Adrenal gland (tissue), 9 donors: ENCODE measurements at regions not wholly inside any gene's neighbourhood (a gene's known extent, or its start where the extent isn't known, plus 50 kb on each side); places are given as distances from the start of the nearest gene placed in this dataset.

Experiments used
- DNase-seq, 7 donors: peaks; one replicate each; pipeline ENCODE4 v3.0.0-alpha.2; 2019 to 2020
- H3K27ac ChIP-seq, 5 donors: fragments of 200-600 bp; sonication (generic) in 4 of 5; 1 replicate in 3 of 5; 2 replicates in 2 of 5; pipeline versions ENCODE4 v1.5.1 to v1.8.0; 2016 to 2020; ENCODE audit warnings: mild to moderate bottlenecking in 1 of 5
- H3K27me3 ChIP-seq: fragments of 200-600 bp; 2 replicates; pipeline ENCODE4 v1.8.0; 2021
- H3K36me3 ChIP-seq, 2 donors: fragments of 200-600 bp; replicated peaks in 1 of 2; 1 replicate in 1 of 2; 2 replicates in 1 of 2; pipeline versions ENCODE4 v1.5.1 to v1.8.0; 2018 to 2022
- H3K4me1 ChIP-seq, 2 donors: fragments of 200-600 bp; replicated peaks in 1 of 2; 1 replicate in 1 of 2; 2 replicates in 1 of 2; pipeline versions ENCODE4 v1.5.1 to v1.8.0; 2018 to 2021
- H3K4me3 ChIP-seq, 4 donors: fragments of 200-600 bp; sonication (generic) in 3 of 4; one replicate each; pipeline ENCODE4 v1.5.1; 2016 to 2018
- H3K9me3 ChIP-seq, 3 donors: fragments of 200-600 bp; sonication (generic) in 1 of 3; replicated peaks in 1 of 3; 1 replicate in 2 of 3; 2 replicates in 1 of 3; pipeline versions ENCODE4 v1.5.1 to v1.8.0; 2016 to 2021
- POLR2A ChIP-seq, 2 donors: fragments of 450-650 bp; IDR thresholded peaks; one replicate each; pipeline ENCODE4 v1.6.1; 2017; ENCODE audit warnings: antibody characterized with exemption in 2 of 2, mild to moderate bottlenecking in 2 of 2, moderate library complexity in 1 of 2
- WGBS, 4 donors: extraction: QIAGEN DNeasy Blood & Tissue Kit in 2 of 4; methylation state at CpG; one replicate each; pipeline versions ENCODE4 v1.1.5 to v1.1.7; 2013 to 2017; 5-methylcytosine and 5-hydroxymethylcytosine counted together
- intact Hi-C, 2 donors: fragments of 100-400 bp; cut with DNase I; formaldehyde crosslinking; loops; one replicate each; pipeline versions ENCODE4 v1.14.1 to v1.15.0; 2022 to 2023
- TF ChIP-seq, protein P1 (sequence below), 6 experiments: fragments of 450-650 bp in 4 of 6; fragments of 200-600 bp in 2 of 6; sonication (generic) in 1 of 6; IDR thresholded peaks; 1 replicate in 5 of 6; 2 replicates in 1 of 6; pipeline versions ENCODE4 v1.5.1 to v1.8.0; 2016 to 2021; ENCODE audit warnings: antibody characterized with exemption in 6 of 6, mild to moderate bottlenecking in 2 of 6, moderate library complexity in 1 of 6
- donor health status: healthy with polysubstance abuse.
- donor health status: Bipolar disorder and iron deficiency.
- donor health status: DM: yes; HTN: yes; CAD: no.
- donor health status: DM: no; HTN: no; CAD: no.
- donor health status: DM: no; HTN: no; CAD: no.

- no peak for TF ChIP-seq POLR2A (IDR thresholded peaks at IDR 0.05)
- TF ChIP-seq, protein P1, sequence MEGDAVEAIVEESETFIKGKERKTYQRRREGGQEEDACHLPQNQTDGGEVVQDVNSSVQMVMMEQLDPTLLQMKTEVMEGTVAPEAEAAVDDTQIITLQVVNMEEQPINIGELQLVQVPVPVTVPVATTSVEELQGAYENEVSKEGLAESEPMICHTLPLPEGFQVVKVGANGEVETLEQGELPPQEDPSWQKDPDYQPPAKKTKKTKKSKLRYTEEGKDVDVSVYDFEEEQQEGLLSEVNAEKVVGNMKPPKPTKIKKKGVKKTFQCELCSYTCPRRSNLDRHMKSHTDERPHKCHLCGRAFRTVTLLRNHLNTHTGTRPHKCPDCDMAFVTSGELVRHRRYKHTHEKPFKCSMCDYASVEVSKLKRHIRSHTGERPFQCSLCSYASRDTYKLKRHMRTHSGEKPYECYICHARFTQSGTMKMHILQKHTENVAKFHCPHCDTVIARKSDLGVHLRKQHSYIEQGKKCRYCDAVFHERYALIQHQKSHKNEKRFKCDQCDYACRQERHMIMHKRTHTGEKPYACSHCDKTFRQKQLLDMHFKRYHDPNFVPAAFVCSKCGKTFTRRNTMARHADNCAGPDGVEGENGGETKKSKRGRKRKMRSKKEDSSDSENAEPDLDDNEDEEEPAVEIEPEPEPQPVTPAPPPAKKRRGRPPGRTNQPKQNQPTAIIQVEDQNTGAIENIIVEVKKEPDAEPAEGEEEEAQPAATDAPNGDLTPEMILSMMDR (IDR thresholded peaks at IDR 0.05): no peak
- H3K27ac ChIP-seq: no peak overlapping the region
- no peaks in the 10 kb centered on the region for H3K36me3 ChIP-seq
- intact Hi-C loops: no loop called here
- H3K4me3 ChIP-seq: no peak overlapping the region
- no peaks in the 10 kb centered on the region for H3K27me3 ChIP-seq
- DNase-seq: no peak
- 58 to 67% (median 64%) methylated on average over 2 of the region's 2 CpGs for WGBS, 4 donors
- no peaks in the 10 kb centered on the region for H3K9me3 ChIP-seq
- H3K4me1 ChIP-seq: no peaks in the 10 kb centered on the region
Measured at GRCh38 chr2:105177008-105177407, 64.5 kb upstream of the GPR45 start.

GRCh38 chr2:105177536-105178254 is 63.8 kb upstream of the GPR45 start:
- no peak for DNase-seq
- 58 to 74% (median 61%) methylated on average over 8 to 12 of the region's 12 CpGs for WGBS, 4 donors
- Histone ChIP-seq H3K36me3 (no peaks in the 10 kb centered on the region), H3K9me3 (no peaks in the 10 kb centered on the region), H3K27me3 (no peaks in the 10 kb centered on the region), H3K27ac (no peak overlapping the region), H3K4me1 (no peaks in the 10 kb centered on the region), H3K4me3 (no peak overlapping the region)
- no peak for TF ChIP-seq POLR2A (IDR thresholded peaks at IDR 0.05)
- TF ChIP-seq, protein P1 (IDR thresholded peaks at IDR 0.05): no peak
- intact Hi-C loops: no loop called here

DNA sequence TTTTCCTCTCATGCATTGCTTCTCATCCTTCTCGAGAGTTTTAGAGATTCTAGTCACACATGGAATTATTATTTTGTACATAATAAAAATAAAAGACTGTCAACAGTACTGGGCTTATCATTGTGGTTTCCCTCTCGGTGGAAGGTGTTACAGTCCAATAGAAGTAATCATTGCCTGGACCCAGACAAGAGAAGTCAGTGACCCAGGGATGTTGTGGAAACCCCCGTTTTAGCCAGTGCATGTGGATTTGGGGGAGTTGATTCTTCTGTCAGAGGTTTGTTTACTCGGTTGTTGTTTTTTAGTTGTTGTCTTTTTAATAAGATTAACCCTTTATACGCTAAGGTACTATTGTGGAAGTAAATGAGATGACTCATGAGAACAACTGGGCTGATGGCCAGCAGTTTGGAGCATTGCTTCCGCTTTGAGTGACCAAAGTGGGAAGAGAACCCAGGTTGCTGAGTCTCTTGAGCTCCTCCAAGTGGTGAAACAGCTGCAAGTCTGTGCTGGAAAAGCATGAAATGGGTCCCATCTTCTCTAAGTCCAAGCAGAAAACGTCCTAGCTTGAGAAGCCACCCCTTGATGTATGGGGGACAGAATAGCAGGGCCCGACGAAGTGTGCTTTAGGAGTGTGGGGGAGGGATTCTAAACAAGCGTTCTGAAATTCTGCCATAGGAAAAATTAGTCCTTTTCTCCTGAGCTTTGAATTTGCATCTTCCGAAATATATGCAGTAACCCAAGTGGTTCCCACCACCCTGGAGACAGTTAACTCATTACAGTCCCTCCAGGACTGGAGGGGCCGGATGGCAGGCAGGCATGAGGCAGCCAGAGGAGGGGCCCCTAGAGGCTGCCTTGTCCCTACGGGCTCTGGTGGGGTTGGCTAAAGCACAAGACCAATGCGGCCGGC is 61.8 kb upstream of the GPR45 start:
- TF ChIP-seq, protein P1 (IDR thresholded peaks at IDR 0.05): peak in 4 of 6 experiments; percentile 28 to 44 (median 35)
- no peak for TF ChIP-seq POLR2A (IDR thresholded peaks at IDR 0.05)
- H3K4me3 ChIP-seq: no peak overlapping the region
- intact Hi-C loops: no loop called here
- DNase-seq: peak; percentile 31 to 80 (median 71)
- no peaks in the 10 kb centered on the region for H3K27me3 ChIP-seq
- H3K4me1 ChIP-seq: no peaks in the 10 kb centered on the region
- H3K36me3 ChIP-seq: no peaks in the 10 kb centered on the region
- no peaks in the 10 kb centered on the region for H3K9me3 ChIP-seq
- H3K27ac ChIP-seq: no peak overlapping the region
- 58 to 61% (median 59%) methylated on average over 13 to 15 of the region's 15 CpGs for WGBS, 4 donors

- no peaks in the 10 kb centered on the region for H3K27me3 ChIP-seq
- H3K4me1 ChIP-seq: no peaks in the 10 kb centered on the region
- intact Hi-C loops: no loop called here
- H3K9me3 ChIP-seq: no peaks in the 10 kb centered on the region
- no peak overlapping the region for H3K4me3 ChIP-seq
- 68 to 79% (median 74%) methylated on average over 7 to 11 of the region's 11 CpGs for WGBS, 4 donors
- no peaks in the 10 kb centered on the region for H3K36me3 ChIP-seq
- no peak for DNase-seq
- TF ChIP-seq POLR2A (IDR thresholded peaks at IDR 0.05): no peak
- TF ChIP-seq, protein P1 (IDR thresholded peaks at IDR 0.05): no peak
- no peak overlapping the region for H3K27ac ChIP-seq
Measured at GRCh38 chr2:105180491-105180972, 61.0 kb upstream of the GPR45 start.
